Breast epithelium (tissue), 4 donors: ENCODE measurements at regions not wholly inside any gene's neighbourhood (a gene's known extent, or its start where the extent isn't known, plus 50 kb on each side); places are given as distances from the start of the nearest gene placed in this dataset.

Source experiments
- DNase-seq, 2 donors: peaks; one replicate each; pipeline ENCODE4 v3.0.0-alpha.2; 2019; ENCODE audit warnings: low spot score in 2 of 2
- H3K27ac ChIP-seq, 2 donors: fragments of 200-600 bp; sonication (generic) in 1 of 2; one replicate each; pipeline ENCODE4 v1.5.1; 2016 to 2019; ENCODE audit warnings: mild to moderate bottlenecking in 1 of 2
- H3K27me3 ChIP-seq, 2 donors: fragments of 200-600 bp; sonication (generic) in 1 of 2; one replicate each; pipeline versions ENCODE4 v1.5.1 to v1.6.0; 2017 to 2019; ENCODE audit warnings: control low read depth in 1 of 2, mild to moderate bottlenecking in 1 of 2
- H3K36me3 ChIP-seq: fragments of 200-600 bp; one replicate; pipeline ENCODE4 v1.5.1; 2019
- H3K4me1 ChIP-seq, 2 donors: fragments of 200-600 bp; sonication (generic); one replicate each; pipeline ENCODE4 v1.5.1; 2016 to 2019; ENCODE audit warnings: control low read depth in 1 of 2
- H3K4me3 ChIP-seq, 3 donors: fragments of 200-600 bp; sonication (generic); 1 replicate in 2 of 3; 2 replicates in 1 of 3; pipeline ENCODE4 v1.5.1; 2016 to 2019; ENCODE audit warnings: mild to moderate bottlenecking in 3 of 3, moderate library complexity in 2 of 3
- H3K9me3 ChIP-seq, 2 donors: fragments of 200-600 bp; sonication (generic) in 1 of 2; one replicate each; pipeline ENCODE4 v1.5.1; 2016 to 2019; ENCODE audit warnings: control low read depth in 1 of 2
- CTCF ChIP-seq, 3 donors: fragments of 450-650 bp; IDR thresholded peaks; one replicate each; pipeline ENCODE4 v1.5.1; 2016 to 2017; ENCODE audit warnings: antibody characterized with exemption in 3 of 3, mild to moderate bottlenecking in 3 of 3, moderate library complexity in 3 of 3
- POLR2A ChIP-seq: fragments of 450-650 bp; IDR thresholded peaks from one replicate; pipeline ENCODE4 v1.6.1; 2016; ENCODE audit warnings: antibody characterized with exemption, mild to moderate bottlenecking, moderate library complexity
- POLR2AphosphoS5 ChIP-seq, 3 donors: sonication (generic); formaldehyde crosslinking; IDR thresholded peaks; one replicate each; pipeline ENCODE4 v1.6.1; 2017; ENCODE audit warnings: antibody characterized with exemption in 3 of 3
- intact Hi-C: fragments of 100-400 bp; cut with DNase I; formaldehyde crosslinking; loops from one replicate; pipeline ENCODE4 v1.15.1; 2023; ENCODE audit warnings: low total_unique reads

- no peaks in the 10 kb centered on the region for H3K9me3 ChIP-seq
- no peak overlapping the region for H3K27ac ChIP-seq
- no peak for TF ChIP-seq POLR2A
- no peak for TF ChIP-seq POLR2AphosphoS5 (IDR thresholded peaks at IDR 0.05)
- no peak for TF ChIP-seq CTCF (IDR thresholded peaks at IDR 0.05)
- DNase-seq, result no peak
- H3K4me3 ChIP-seq, result no peak overlapping the region
- no peaks in the 10 kb centered on the region for H3K4me1 ChIP-seq
- intact Hi-C loops, result no loop called here
- no peaks in the 10 kb centered on the region for H3K27me3 ChIP-seq
- H3K36me3 ChIP-seq, result no peaks in the 10 kb centered on the region
Measured at GRCh38 chr13:65401315-65401714, 1828.8 kb downstream of the PCDH9 start.

- H3K27me3 ChIP-seq, result no peaks in the 10 kb centered on the region
- DNase-seq, result no peak
- H3K36me3 ChIP-seq, result no peaks in the 10 kb centered on the region
- H3K9me3 ChIP-seq, result no peaks in the 10 kb centered on the region
- TF ChIP-seq POLR2AphosphoS5 (IDR thresholded peaks at IDR 0.05) (no peak), POLR2A (no peak)
- intact Hi-C loops, result no loop called here
- no peak overlapping the region for H3K4me3 ChIP-seq
- H3K4me1 ChIP-seq, result no peaks in the 10 kb centered on the region
- no peak overlapping the region for H3K27ac ChIP-seq
Measured at GRCh38 chr13:65400702-65401101, 1829.4 kb downstream of the PCDH9 start.

GRCh38 chr13:65387743-65388347, 1842.3 kb downstream of the PCDH9 start:
- H3K4me1 ChIP-seq, result no peaks in the 10 kb centered on the region
- no peaks in the 10 kb centered on the region for H3K36me3 ChIP-seq
- intact Hi-C loops, result no loop called here
- no peak for DNase-seq
- no peak overlapping the region for H3K4me3 ChIP-seq
- H3K27ac ChIP-seq, result no peak overlapping the region
- no peaks in the 10 kb centered on the region for H3K27me3 ChIP-seq
- TF ChIP-seq POLR2A (no peak), CTCF (IDR thresholded peaks at IDR 0.05) (no peak), POLR2AphosphoS5 (IDR thresholded peaks at IDR 0.05) (no peak)
- peaks cover 7 to 8% of the 10 kb centered on the region in 2 donors for H3K9me3 ChIP-seq

GRCh38 chr13:65378943-65379519, 1851.1 kb downstream of the PCDH9 start:
- TF ChIP-seq POLR2A (no peak), CTCF (IDR thresholded peaks at IDR 0.05) (no peak), POLR2AphosphoS5 (IDR thresholded peaks at IDR 0.05) (no peak)
- no peaks in the 10 kb centered on the region for H3K36me3 ChIP-seq
- DNase-seq, result no peak
- H3K27ac ChIP-seq, result no peak overlapping the region
- no peaks in the 10 kb centered on the region for H3K4me1 ChIP-seq
- peaks cover 17 to 30% of the 10 kb centered on the region in 2 donors for H3K9me3 ChIP-seq
- H3K27me3 ChIP-seq, result no peaks in the 10 kb centered on the region
- intact Hi-C loops, result no loop called here
- no peak overlapping the region for H3K4me3 ChIP-seq

GRCh38 chr13:65378484-65378883, 1851.7 kb downstream of the PCDH9 start:
- TF ChIP-seq CTCF (IDR thresholded peaks at IDR 0.05) (no peak), POLR2AphosphoS5 (IDR thresholded peaks at IDR 0.05) (no peak), POLR2A (no peak)
- intact Hi-C loops, result no loop called here
- Histone ChIP-seq H3K27me3 (no peaks in the 10 kb centered on the region), H3K4me1 (no peaks in the 10 kb centered on the region), H3K9me3 (peaks cover 17 to 30% of the 10 kb centered on the region in 2 donors), H3K4me3 (no peak overlapping the region), H3K36me3 (no peaks in the 10 kb centered on the region), H3K27ac (no peak overlapping the region)
- no peak for DNase-seq
